ENCODE measurements at regions not wholly inside any gene's neighbourhood (a gene's known extent, or its start where the extent isn't known, plus 50 kb on each side); places are given as distances from the start of the nearest gene placed in this dataset.
"Not testable (repeated sequence)": the region's sequence is repeated elsewhere in the genome, so short reads cannot be mapped to it uniquely, and the experiment has no call there.

DNA sequence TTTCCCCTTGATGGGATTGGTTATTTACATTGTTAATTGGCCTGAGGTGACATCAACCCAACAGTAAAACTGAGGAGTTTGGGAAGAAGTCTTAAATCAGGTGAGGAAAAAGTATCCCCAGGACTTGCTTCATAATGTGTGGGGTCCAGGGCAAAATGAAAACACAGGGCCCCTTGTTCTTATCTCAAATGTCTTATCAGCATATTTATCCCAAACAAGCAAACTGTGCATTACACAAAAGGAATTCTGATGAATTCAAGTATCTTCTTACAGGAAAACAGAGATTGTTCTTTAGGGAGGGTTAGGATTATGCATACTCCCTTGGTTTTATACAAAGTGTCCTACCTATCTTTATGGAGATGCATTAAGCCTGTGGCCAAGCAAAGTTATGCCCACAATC is 178.4 kb downstream of the SPTSSA start:
- Mint-ChIP-seq H3K9me3 (ENCODE audit: unreplicated experiment) (no peaks in the 10 kb centered on the region), H3K27ac (ENCODE audit: unreplicated experiment) (no peak overlapping the region), H3K27me3 (ENCODE audit: unreplicated experiment) (no peaks in the 10 kb centered on the region), H3K4me1 (ENCODE audit: unreplicated experiment) (no peaks in the 10 kb centered on the region), H3K36me3 (ENCODE audit: low read depth, unreplicated experiment) (no peaks in the 10 kb centered on the region), H3K4me3 (ENCODE audit: unreplicated experiment) (no peak overlapping the region)
- TF ChIP-seq, protein P1, sequence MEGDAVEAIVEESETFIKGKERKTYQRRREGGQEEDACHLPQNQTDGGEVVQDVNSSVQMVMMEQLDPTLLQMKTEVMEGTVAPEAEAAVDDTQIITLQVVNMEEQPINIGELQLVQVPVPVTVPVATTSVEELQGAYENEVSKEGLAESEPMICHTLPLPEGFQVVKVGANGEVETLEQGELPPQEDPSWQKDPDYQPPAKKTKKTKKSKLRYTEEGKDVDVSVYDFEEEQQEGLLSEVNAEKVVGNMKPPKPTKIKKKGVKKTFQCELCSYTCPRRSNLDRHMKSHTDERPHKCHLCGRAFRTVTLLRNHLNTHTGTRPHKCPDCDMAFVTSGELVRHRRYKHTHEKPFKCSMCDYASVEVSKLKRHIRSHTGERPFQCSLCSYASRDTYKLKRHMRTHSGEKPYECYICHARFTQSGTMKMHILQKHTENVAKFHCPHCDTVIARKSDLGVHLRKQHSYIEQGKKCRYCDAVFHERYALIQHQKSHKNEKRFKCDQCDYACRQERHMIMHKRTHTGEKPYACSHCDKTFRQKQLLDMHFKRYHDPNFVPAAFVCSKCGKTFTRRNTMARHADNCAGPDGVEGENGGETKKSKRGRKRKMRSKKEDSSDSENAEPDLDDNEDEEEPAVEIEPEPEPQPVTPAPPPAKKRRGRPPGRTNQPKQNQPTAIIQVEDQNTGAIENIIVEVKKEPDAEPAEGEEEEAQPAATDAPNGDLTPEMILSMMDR (IDR thresholded peaks at IDR 0.05; ENCODE audit: unreplicated experiment): no peak
- DNase-seq (ENCODE audit: low spot score): no peak

DNA sequence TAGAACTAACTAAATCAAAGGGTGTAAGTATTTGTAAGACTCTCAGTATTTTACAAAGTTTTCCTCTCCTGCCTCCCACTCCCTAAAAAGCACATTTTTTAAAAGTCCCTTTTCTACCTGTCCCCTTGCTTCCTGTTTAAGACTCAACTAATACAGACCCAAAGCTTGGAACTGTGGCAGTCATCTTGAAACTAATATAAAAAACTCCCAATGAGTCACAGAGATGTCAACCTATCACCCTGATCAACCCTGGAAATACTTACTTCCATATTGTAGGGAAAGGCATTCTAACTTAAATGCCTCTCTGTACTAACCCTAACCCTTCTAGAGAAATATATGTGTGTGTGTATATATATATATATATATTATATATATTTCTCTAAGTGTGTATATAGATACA is 184.8 kb downstream of the SPTSSA start:
- no peaks in the 10 kb centered on the region for H3K27me3 Mint-ChIP-seq (ENCODE audit: unreplicated experiment)
- DNase-seq (ENCODE audit: low spot score): no peak
- no peaks in the 10 kb centered on the region for H3K9me3 Mint-ChIP-seq (ENCODE audit: unreplicated experiment)
- H3K4me1 Mint-ChIP-seq (ENCODE audit: unreplicated experiment): no peaks in the 10 kb centered on the region
- H3K27ac Mint-ChIP-seq (ENCODE audit: unreplicated experiment): no peak overlapping the region
- no peaks in the 10 kb centered on the region for H3K36me3 Mint-ChIP-seq (ENCODE audit: low read depth, unreplicated experiment)
- no peak overlapping the region for H3K4me3 Mint-ChIP-seq (ENCODE audit: unreplicated experiment)
- TF ChIP-seq, protein P1 (IDR thresholded peaks at IDR 0.05; ENCODE audit: unreplicated experiment): no peak

DNA sequence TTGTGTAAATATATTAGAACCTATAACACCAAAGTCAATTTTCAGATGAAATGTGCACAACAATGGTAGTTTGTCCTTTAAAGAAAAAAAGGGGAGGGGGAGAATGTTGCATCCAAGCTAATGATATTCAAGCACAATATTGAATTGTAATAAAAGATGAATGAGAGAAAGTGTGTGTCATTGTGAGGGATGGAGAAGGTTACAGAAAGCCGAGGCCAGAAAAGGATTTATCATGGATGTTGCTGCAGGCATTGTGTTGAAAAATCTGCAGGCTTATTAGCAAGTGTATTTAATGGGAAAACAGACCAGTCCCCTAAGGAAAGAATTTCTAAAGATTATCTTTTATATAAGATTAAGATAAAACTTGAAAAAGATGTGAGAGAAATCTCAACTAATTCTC is 186.5 kb downstream of the SPTSSA start:
- no peak for DNase-seq (ENCODE audit: low spot score)
- H3K9me3 Mint-ChIP-seq (ENCODE audit: unreplicated experiment): no peaks in the 10 kb centered on the region
- H3K27me3 Mint-ChIP-seq (ENCODE audit: unreplicated experiment): no peaks in the 10 kb centered on the region
- no peak overlapping the region for H3K27ac Mint-ChIP-seq (ENCODE audit: unreplicated experiment)
- TF ChIP-seq, protein P1 (IDR thresholded peaks at IDR 0.05; ENCODE audit: unreplicated experiment): no peak
- no peak overlapping the region for H3K4me3 Mint-ChIP-seq (ENCODE audit: unreplicated experiment)
- no peaks in the 10 kb centered on the region for H3K4me1 Mint-ChIP-seq (ENCODE audit: unreplicated experiment)
- no peaks in the 10 kb centered on the region for H3K36me3 Mint-ChIP-seq (ENCODE audit: low read depth, unreplicated experiment)

DNA sequence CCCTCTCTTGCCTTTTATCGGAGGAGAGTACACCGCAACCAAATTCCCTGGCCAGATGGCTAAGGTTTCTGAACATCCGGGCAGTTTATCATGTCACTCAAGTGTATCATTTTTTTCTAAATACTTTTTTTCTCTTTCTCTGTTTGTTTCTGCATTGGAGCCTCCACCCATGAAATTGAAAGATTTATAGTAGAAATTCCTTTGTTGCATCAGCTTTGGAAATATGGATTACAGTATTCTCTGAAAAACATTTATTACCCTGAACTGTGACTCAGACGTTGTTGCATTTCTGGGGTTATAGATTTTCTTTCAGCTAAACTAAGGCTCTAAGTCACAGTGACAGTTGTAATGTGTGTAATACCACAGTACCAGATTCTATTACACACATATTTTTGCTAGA is 187.0 kb downstream of the SPTSSA start:
- H3K4me3 Mint-ChIP-seq (ENCODE audit: unreplicated experiment): no peak overlapping the region
- H3K27ac Mint-ChIP-seq (ENCODE audit: unreplicated experiment): no peak overlapping the region
- TF ChIP-seq, protein P1 (IDR thresholded peaks at IDR 0.05; ENCODE audit: unreplicated experiment): no peak
- no peaks in the 10 kb centered on the region for H3K27me3 Mint-ChIP-seq (ENCODE audit: unreplicated experiment)
- no peaks in the 10 kb centered on the region for H3K9me3 Mint-ChIP-seq (ENCODE audit: unreplicated experiment)
- DNase-seq (ENCODE audit: low spot score): no peak
- H3K36me3 Mint-ChIP-seq (ENCODE audit: low read depth, unreplicated experiment): no peaks in the 10 kb centered on the region
- no peaks in the 10 kb centered on the region for H3K4me1 Mint-ChIP-seq (ENCODE audit: unreplicated experiment)

DNA sequence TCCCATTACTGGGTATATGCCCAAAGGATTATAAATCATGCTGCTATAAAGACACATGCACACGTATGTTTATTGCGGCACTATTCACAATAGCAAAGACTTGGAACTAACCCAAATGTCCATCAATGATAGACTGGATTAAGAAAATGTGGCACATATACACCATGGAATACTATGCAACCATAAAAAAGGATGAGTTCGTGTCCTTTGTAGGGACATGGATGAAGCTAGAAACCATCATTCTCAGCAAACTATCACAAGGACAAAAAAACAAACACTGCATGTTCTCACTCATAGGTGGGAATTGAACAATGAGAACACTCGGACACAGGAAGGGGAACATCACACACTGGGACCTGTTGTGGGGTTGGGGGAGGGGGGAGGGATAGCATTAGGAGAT is 188.3 kb downstream of the SPTSSA start:
- H3K9me3 Mint-ChIP-seq (ENCODE audit: unreplicated experiment); H3K4me1 Mint-ChIP-seq (ENCODE audit: unreplicated experiment); H3K27me3 Mint-ChIP-seq (ENCODE audit: unreplicated experiment); H3K4me3 Mint-ChIP-seq (ENCODE audit: unreplicated experiment); DNase-seq (ENCODE audit: low spot score); H3K36me3 Mint-ChIP-seq (ENCODE audit: low read depth, unreplicated experiment); H3K27ac Mint-ChIP-seq (ENCODE audit: unreplicated experiment): not testable (repeated sequence)

DNA sequence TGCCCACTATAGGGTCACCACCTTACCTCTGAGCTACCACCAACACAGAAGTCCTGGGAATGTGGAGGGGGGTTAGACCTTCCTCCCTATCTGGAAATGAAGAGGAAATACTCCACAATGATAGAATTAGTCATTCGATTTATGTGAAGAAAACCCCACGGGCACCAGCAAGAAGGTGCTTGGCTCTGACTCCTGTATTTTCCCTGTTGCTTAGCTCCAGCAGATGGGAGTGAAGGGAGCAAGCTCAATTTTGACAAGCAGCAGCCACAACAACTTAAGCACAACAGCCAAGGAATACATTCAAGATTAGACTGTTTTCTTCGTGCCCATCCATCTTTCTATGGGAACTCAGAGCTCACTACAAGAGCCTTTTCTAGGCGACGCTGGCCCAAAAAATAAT is 191.7 kb downstream of the SPTSSA start:
- H3K4me3 Mint-ChIP-seq (ENCODE audit: unreplicated experiment): no peak overlapping the region
- no peaks in the 10 kb centered on the region for H3K9me3 Mint-ChIP-seq (ENCODE audit: unreplicated experiment)
- TF ChIP-seq, protein P1 (IDR thresholded peaks at IDR 0.05; ENCODE audit: unreplicated experiment): no peak
- H3K27ac Mint-ChIP-seq (ENCODE audit: unreplicated experiment): no peak overlapping the region
- H3K27me3 Mint-ChIP-seq (ENCODE audit: unreplicated experiment): no peaks in the 10 kb centered on the region
- DNase-seq (ENCODE audit: low spot score): no peak
- no peaks in the 10 kb centered on the region for H3K4me1 Mint-ChIP-seq (ENCODE audit: unreplicated experiment)
- H3K36me3 Mint-ChIP-seq (ENCODE audit: low read depth, unreplicated experiment): no peaks in the 10 kb centered on the region
